Right lobe of liver (tissue), 6 donors: ENCODE measurements at regions not wholly inside any gene's neighbourhood (a gene's known extent, or its start where the extent isn't known, plus 50 kb on each side); places are given as distances from the start of the nearest gene placed in this dataset.

Experiments used
- ATAC-seq, 4 donors: fragments of 200-7000 bp; cut with Tn5 transposase; one replicate each; pipeline ENCODE4 v1.9.1; 2020; ENCODE audit warnings: mild to moderate bottlenecking in 4 of 4, moderate library complexity in 4 of 4
- DNase-seq, 3 donors: peaks; one replicate each; pipeline ENCODE4 v3.0.0-alpha.2; 2020
- H3K27ac ChIP-seq, 3 donors: fragments of 200-600 bp; one replicate each; pipeline ENCODE4 v1.8.0; 2022
- H3K27me3 ChIP-seq, 2 donors: fragments of 200-600 bp; one replicate each; pipeline ENCODE4 v1.8.0; 2022
- H3K36me3 ChIP-seq, 4 donors: fragments of 200-600 bp; sonication (generic) in 1 of 4; one replicate each; pipeline versions ENCODE4 v1.5.1 to v1.8.0; 2017 to 2022; ENCODE audit warnings: control low read depth in 1 of 4
- H3K4me1 ChIP-seq, 4 donors: fragments of 200-600 bp; sonication (generic) in 1 of 4; one replicate each; pipeline versions ENCODE4 v1.5.1 to v1.8.0; 2017 to 2022; ENCODE audit warnings: control low read depth in 1 of 4
- H3K4me3 ChIP-seq, 3 donors: fragments of 200-600 bp; one replicate each; pipeline ENCODE4 v1.8.0; 2022
- H3K9me3 ChIP-seq, 4 donors: fragments of 200-600 bp; sonication (generic) in 1 of 4; one replicate each; pipeline versions ENCODE4 v1.5.1 to v1.8.0; 2017 to 2022; ENCODE audit warnings: control low read depth in 1 of 4
- CTCF ChIP-seq, 4 donors: fragments of 200-600 bp in 3 of 4; fragments of 450-650 bp in 1 of 4; IDR thresholded peaks; one replicate each; pipeline versions ENCODE4 v1.5.1 to v1.8.0; 2016 to 2022; ENCODE audit warnings: antibody characterized with exemption in 4 of 4, mild to moderate bottlenecking in 2 of 4
- POLR2A ChIP-seq: fragments of 450-650 bp; IDR thresholded peaks from one replicate; pipeline ENCODE4 v1.6.1; 2017; ENCODE audit warnings: antibody characterized with exemption, mild to moderate bottlenecking
- WGBS: methylation state at CpG from one replicate; pipeline ENCODE4 v1.1.6; 2018; ENCODE audit warnings: low coverage, low lambda C conversion rate; ENCODE audit not compliant: insufficient coverage; ENCODE audit errors: missing lambda C conversion rate; 5-methylcytosine and 5-hydroxymethylcytosine counted together
- intact Hi-C, 2 donors: fragments of 100-400 bp; cut with DNase I; formaldehyde crosslinking; loops; one replicate each; pipeline versions ENCODE4 v1.11.2 to v1.14.1; 2022
- donor health status: DM: no; HTN: yes; CAD: no.
- donor health status: DM: no; HTN: no; CAD: no.
- donor health status: DM: no; HTN: no; CAD: no.
- donor health status: DM: no; HTN: yes; CAD: no.
- donor health status: DM: no; HTN: yes; CAD: no.

GRCh38 chr9:106307670-106308069 is 555.3 kb upstream of the ZNF462 start:
- H3K27me3 ChIP-seq, result no peaks in the 10 kb centered on the region
- no peak overlapping the region for H3K27ac ChIP-seq
- H3K9me3 ChIP-seq, result no peaks in the 10 kb centered on the region
- intact Hi-C loops, result no loop called here
- H3K4me3 ChIP-seq, result no peak overlapping the region
- TF ChIP-seq POLR2A (no peak), CTCF (IDR thresholded peaks at IDR 0.05) (no peak)
- no peak for ATAC-seq
- H3K4me1 ChIP-seq, result no peaks in the 10 kb centered on the region
- H3K36me3 ChIP-seq, result no peaks in the 10 kb centered on the region
- no peak for DNase-seq

GRCh38 chr9:106309925-106310324 is 553.0 kb upstream of the ZNF462 start:
- ATAC-seq (no peak), DNase-seq (no peak)
- intact Hi-C loops, result no loop called here
- H3K4me1 ChIP-seq, result no peaks in the 10 kb centered on the region
- no peak for TF ChIP-seq POLR2A
- no peak for TF ChIP-seq CTCF (IDR thresholded peaks at IDR 0.05)
- no peaks in the 10 kb centered on the region for H3K9me3 ChIP-seq
- no peak overlapping the region for H3K4me3 ChIP-seq
- WGBS, result 100% methylated on average over 1 of the region's 1 CpG
- H3K27me3 ChIP-seq, result no peaks in the 10 kb centered on the region
- H3K27ac ChIP-seq, result no peak overlapping the region
- no peaks in the 10 kb centered on the region for H3K36me3 ChIP-seq

GRCh38 chr9:106310782-106311181 is 552.2 kb upstream of the ZNF462 start:
- H3K4me3 ChIP-seq, result no peak overlapping the region
- DNase-seq (no peak), ATAC-seq (no peak)
- no peak overlapping the region for H3K27ac ChIP-seq
- H3K27me3 ChIP-seq, result no peaks in the 10 kb centered on the region
- H3K36me3 ChIP-seq, result no peaks in the 10 kb centered on the region
- no peak for TF ChIP-seq POLR2A
- TF ChIP-seq CTCF (IDR thresholded peaks at IDR 0.05), result no peak
- intact Hi-C loops, result no loop called here
- no CpG with 5 or more reads among the region's 1 CpG for WGBS
- H3K9me3 ChIP-seq, result no peaks in the 10 kb centered on the region
- no peaks in the 10 kb centered on the region for H3K4me1 ChIP-seq

GRCh38 chr9:106312906-106313305 is 550.1 kb upstream of the ZNF462 start:
- H3K4me1 ChIP-seq, result no peaks in the 10 kb centered on the region
- no peak overlapping the region for H3K4me3 ChIP-seq
- TF ChIP-seq POLR2A (no peak), CTCF (IDR thresholded peaks at IDR 0.05) (no peak)
- no peaks in the 10 kb centered on the region for H3K9me3 ChIP-seq
- H3K27ac ChIP-seq, result no peak overlapping the region
- WGBS, result 67% methylated on average over 1 of the region's 1 CpG
- H3K36me3 ChIP-seq, result no peaks in the 10 kb centered on the region
- DNase-seq (no peak), ATAC-seq (no peak)
- no peaks in the 10 kb centered on the region for H3K27me3 ChIP-seq
- intact Hi-C loops, result no loop called here

- WGBS, result 87% methylated on average over 1 of the region's 1 CpG
- no peak for TF ChIP-seq POLR2A
- TF ChIP-seq CTCF (IDR thresholded peaks at IDR 0.05), result no peak
- Histone ChIP-seq H3K27ac (no peak overlapping the region), H3K9me3 (no peaks in the 10 kb centered on the region), H3K36me3 (no peaks in the 10 kb centered on the region), H3K4me3 (no peak overlapping the region), H3K27me3 (no peaks in the 10 kb centered on the region), H3K4me1 (no peaks in the 10 kb centered on the region)
- intact Hi-C loops, result no loop called here
- DNase-seq, result no peak
- no peak for ATAC-seq
Observed at GRCh38 chr9:106314476-106314875, 548.5 kb upstream of the ZNF462 start.
